HG03060 (cell line): ENCODE measurements at regions not wholly inside any gene's neighbourhood (a gene's known extent, or its start where the extent isn't known, plus 50 kb on each side); places are given as distances from the start of the nearest gene placed in this dataset.
"Not testable (repeated sequence)": the region's sequence is repeated elsewhere in the genome, so short reads cannot be mapped to it uniquely, and the experiment has no call there.

ENCODE experiments used
- ATAC-seq: cut with Tn5 transposase; IDR thresholded peaks from one replicate; pipeline ENCODE4 v1.9.1; 2021; ENCODE audit warnings: low read depth, moderate number of reproducible peaks; ENCODE audit not compliant: unreplicated experiment

DNA sequence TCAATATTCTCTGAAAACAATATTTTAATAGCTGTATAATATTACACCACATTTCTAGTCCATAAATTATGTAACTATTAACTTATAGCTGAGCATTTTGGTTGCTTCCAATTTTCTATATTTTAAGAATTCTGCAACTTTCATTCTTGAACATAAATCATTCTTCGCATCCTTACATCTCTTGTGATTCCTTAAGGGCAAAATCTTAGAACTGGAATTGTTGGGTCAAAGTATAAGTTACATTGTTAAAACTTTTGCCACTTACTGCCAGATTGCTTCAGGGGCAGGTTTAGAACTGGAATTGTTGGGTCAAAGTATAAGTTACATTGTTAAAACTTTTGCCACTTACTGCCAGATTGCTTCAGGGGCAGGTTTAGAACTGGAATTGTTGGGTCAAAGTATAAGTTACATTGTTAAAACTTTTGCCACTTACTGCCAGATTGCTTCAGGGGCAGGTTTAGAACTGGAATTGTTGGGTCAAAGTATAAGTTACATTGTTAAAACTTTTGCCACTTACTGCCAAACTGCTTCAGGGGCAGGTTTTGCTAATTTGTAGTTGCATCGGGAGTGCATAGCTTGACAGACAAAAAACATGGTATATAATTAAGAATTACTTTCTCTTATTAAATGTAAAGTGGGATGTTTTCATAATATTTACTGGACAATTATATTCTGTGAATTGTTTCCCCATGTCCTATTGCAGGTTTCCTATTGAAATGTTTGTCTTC lies 179.9 kb upstream of the OR13F1 start:
- ATAC-seq, result not testable (repeated sequence)

DNA sequence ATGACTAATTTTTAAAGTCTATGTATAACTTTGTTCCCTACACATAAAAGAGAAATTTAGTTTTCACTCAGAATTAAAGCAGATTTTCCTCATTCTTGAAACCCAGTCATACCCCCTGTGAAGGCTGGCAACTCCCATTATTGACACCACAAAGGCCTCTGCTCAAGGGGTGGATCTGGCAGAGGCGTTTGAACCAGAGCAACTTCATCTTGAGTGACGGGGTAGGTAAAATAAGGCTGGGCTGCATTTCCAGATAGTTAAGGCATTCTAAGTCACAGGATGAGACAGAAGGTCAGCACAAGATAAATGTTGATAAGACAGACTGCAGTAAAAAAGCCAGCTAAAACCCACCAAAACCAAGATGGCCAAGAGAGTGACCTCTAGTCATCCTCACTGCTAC lies 177.2 kb upstream of the OR13F1 start:
- no peak for ATAC-seq

DNA sequence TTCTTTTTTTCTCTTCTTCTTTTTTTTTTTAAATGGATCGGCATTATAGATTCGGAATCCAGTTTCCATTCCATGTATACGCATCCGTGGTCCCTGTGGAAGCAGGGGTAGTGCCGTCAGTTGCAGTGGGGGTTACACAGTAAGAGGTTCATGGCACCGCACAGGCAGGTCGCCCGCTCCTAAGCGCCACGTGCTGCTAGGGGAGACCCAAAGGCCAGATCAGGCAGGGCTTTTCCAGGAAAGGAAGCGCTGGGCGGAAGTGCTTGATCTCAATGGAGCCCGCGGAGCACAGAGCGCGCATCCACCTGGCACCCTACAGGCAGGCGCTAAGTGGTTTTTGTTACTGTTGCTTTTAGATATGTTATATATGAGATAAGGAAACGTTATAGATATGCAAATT lies 174.8 kb upstream of the OR13F1 start:
- no peak for ATAC-seq

DNA sequence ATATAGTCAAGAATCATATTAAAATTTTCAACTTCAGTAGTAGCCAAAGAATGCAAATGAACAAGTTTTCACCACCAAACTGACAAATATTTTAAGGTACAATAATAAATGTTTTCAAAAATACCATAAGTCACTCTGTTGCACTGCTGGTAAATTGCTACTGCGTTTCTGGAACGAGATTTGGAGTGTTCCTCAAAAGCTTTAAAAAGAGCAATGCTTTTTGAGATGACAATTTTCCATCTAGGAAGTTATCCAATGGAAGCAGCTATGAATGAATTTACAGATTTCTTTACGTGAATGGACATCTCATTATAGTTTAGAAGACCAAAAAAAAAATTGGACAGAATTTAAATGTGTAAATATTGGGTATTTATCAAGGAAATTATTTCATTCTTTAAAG lies 173.2 kb upstream of the OR13F1 start:
- ATAC-seq, result no peak

DNA sequence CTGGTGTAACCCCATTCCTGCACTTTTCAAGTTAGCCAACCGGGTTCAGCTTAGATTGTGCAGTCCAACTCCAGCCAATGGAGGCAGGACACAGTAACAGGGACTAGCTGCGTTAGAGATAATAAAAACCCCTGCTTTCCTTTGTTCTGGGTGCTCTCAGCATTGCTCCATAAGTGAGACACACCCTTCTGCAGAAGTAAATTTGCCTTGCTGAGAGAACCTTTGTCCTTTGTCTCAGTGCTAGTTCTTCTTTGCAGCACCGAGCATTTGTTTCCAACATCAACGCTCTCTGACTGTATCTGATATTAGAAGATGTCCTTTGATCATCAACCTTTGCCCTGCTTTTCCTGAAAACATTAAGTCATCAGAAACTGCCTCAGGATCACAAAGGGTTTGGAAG lies 169.5 kb upstream of the OR13F1 start:
- ATAC-seq, result no peak

DNA sequence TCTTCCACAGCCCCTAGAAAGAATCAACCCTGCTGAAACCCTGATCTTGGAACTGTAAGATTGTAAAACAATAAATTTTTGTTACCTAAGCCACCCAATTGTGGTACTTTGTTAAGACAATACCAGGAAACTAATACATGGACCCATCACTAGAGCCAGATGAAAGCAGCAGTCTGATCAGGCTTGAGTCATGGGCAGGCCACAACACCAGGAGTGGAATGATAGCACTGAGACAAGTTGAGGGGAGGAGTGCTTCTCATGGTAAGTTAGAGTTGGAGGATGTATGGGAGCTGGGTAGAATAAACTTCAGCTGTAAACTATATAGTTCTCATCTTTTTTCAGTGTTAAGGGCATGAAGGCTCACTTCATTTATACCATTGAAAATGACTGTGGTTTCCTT lies 164.4 kb upstream of the OR13F1 start:
- no peak for ATAC-seq

DNA sequence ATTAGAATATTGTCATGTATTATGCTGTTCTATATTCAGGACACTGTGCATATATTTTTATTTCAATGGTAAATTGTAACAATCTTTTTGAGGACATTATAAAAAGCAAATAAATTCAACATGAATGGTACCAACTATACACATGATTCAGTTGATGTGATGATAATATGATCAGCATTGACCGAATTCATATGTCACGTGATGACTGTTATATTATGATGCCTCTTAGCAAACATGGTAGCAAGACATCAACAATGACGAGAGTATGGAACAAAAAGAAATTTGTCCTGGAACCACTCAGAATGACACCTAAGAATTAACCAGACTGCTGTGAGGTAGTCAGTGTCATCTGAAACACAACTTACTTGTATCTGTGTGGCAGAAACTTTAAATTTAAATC lies 161.5 kb upstream of the OR13F1 start:
- ATAC-seq, result no peak

DNA sequence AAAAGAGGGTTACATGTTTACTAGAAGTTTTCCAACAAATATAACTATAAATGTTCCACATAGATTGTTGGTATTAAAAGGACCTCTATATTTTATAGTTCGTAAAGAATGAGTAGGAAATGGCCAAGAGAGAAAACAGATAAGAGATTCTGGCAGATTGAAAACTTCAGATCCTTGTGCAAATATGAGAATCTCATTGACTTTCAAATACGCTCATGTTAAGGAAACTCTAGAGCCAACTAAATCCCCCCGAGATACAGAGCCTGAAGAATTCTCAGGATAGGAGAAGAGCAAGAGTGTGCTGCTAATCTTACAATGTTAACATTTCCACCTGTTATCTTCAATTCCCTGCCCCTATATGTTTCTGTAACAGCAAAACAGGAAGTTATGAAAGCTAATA lies 159.0 kb upstream of the OR13F1 start:
- ATAC-seq, result no peak

DNA sequence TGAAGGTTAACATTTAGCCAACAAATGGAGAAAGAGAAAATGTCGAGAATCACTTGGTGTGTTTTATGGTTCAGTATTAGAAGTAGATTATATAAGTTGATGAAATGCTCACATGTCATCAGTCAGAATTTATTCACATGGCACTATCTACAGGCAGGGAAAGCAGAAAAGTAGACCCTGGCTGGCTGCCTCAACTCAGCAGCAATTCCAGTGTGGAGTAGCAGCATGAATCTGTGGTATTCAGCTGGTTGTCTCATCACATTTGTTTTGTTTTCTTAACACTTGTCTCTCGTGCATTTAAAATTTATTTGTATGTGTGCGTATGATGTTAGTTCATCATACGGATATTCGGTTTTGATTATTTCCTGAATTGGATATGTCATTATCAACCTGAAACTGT lies 153.5 kb upstream of the OR13F1 start:
- ATAC-seq, result no peak

DNA sequence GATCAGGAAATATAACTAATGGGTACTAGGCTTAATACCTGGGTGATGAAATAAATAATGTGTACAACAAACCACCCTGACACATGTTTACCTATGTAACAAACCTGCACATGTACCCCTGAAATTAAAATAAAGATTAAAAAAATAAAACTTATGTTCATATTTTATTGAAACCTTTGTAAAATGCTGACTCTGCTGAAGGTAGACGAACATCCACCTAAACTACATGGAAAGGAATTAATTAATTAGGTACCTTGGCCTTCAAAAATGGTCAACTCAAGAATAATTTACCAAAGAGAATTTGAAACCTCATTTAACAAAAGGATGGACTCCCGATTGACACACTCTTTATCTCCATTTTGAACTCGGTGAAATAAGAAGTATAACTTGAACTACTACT lies 152.3 kb upstream of the OR13F1 start:
- ATAC-seq, result no peak

DNA sequence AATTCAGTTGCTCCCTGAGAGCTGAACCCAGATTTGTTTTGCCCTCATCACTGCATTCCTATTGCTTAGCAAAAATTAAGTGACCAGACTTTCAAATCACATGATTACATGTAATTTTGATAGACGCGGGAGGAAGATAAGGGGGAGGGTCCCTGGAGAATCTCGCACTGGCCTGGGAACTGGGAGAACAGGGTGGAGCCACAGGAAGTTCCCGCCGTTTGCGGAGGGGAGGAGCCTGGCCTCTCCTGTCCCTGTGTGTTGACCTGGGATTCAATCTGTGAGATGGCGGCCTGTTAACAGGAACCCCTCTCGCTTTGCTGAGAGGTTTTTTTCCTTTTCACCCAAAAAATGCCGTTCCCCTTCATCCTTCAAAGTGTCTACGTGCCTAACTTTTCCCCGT lies 142.9 kb upstream of the OR13F1 start:
- no peak for ATAC-seq

DNA sequence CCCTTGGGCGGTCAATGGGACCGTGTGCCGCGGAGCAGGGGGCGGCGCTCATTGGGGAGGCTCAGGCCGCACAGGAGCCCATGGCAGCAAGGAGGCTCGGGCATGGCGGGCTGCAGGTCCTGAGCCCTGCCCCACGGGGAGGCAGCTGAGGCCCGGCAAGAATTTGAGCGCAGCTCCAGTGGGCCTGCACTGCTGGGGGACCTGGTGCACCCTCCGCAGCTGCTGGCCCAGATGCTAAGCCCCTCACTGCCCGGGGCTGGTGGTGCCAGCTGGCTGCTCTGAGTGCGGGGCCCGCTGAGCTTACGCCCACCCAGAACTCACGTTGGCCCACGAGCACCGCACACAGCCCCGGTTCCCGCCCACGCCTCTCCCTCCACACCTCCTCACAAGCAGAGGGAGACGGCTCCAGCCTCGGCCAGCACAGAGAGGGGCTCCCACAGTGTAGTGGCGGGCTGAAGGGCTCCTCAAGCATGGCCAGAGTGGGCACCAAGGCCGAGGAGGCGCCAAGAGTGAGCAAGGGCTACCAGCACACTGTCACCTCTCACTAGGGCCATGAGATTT lies 141.1 kb upstream of the OR13F1 start:
- ATAC-seq, result no peak

DNA sequence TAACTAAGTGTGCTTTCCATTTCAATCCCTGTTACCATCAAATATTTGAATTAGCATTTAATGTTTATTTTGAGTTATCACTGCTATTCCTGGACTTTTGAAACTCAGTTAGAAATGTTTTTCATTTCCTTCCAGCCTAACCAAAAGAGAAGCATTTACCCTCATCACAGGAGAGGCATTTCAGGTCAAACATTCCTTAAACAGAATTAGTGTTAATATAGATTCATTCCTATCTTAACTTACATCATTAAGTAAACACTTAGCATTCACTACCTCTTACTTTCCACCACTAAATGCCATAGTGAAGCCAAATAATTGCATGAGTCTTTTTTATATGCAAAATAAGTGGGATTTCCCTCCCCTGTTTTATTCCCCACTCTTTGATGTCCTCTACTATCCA lies 136.6 kb upstream of the OR13F1 start:
- ATAC-seq, result no peak

DNA sequence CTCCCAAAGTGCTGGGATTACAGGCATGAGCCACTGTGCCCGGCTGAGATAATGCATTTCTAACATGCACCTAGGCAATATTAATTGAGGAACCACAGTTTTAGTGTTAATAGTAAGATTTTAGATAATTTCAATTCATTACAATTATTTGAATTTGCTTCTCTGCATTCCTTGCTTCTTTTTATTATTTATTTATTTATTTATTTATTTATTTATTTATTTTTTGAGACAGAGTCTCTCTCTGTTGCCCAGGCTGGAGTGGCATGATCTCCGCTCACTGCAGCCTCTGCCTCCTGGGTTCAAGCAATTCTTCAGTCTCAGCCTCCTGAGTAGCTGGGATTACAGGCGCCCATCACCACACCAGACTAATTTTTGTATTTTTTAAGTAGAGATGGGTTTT lies 135.7 kb upstream of the OR13F1 start:
- ATAC-seq, result not testable (repeated sequence)

DNA sequence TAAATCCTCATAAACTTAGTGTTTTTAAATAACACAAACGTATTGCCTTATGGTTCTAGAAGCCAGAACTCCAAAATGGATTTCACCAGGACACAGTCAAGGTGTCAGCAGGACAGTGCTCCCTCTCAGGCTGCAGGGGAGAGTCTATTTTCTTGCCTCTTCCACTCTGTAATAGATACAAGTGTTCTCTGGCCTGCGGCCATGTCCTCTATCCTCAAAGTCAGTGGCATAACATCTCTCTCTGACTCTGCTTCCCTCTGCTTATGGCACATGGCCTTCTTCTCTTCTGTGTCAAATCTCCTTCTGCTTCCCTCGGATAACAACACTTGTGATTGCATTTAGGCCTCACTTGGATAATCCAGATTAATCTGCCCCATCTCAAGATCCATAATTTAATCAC lies 129.4 kb upstream of the OR13F1 start:
- ATAC-seq, result no peak

DNA sequence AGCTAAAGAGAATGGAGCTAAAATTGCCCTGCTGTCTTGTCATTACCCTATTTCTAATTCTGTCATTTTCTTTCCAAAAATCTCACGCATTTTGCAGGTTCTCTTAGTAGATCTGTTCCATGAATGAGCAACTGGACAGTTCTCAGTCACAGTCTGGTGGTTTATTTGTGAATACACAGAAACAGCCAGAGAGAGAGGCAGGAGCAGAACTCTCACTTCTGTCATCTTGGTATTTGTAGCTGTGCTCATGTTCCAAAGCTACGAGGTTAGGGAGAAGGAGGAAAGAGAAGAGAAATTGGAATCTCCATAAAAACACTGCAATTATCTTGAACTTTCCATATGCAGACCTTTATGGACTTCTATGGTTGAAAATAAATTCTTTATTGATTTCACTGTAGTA lies 118.0 kb upstream of the OR13F1 start:
- ATAC-seq, result no peak

DNA sequence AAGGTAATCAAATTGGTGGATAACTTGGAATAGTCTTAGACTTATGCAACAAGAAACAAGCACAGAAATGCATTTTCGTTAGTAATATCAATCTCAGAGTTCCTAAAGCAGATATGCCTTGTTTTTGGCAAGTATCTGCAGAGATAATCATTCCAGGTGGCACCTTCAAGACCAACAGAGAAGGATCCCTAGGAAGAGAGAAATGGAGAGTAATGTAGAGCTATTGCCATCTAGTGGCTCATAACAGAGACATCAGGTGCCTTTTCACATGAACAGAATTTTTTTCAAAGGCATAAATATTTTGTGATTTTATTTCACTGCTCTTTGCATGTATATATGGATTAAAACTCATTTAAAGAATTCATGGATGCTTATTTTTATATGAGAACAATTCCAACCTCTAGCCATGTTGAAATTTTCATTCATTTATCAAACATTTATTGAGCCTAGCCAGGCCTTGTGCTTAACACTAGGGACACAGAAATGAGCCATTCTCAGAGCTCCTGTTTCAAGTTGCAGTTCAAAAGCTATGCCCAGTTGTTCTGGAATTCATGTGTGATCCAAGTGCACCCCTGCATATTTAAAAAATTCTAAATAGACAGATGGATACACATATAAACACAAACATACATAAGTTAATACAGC lies 117.5 kb upstream of the OR13F1 start:
- ATAC-seq, result peak; percentile 80

DNA sequence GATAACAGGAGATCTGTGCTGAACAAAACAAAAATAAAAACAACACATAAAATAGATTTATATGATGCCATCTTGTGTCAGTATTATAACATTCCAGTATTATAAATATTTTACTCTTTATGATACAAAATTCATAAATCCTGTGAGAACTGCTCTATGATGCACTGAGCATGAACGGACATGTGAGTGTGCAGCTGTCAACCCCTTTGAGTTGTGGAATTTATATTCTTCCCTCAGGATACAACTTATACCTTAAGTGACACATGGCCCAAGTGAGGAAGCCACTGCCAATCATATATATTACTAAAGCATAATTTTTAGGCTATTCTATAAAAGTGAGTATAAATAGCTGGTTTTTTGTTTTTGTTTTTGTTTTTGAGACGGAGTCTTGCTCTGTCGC lies 116.0 kb upstream of the OR13F1 start:
- no peak for ATAC-seq

DNA sequence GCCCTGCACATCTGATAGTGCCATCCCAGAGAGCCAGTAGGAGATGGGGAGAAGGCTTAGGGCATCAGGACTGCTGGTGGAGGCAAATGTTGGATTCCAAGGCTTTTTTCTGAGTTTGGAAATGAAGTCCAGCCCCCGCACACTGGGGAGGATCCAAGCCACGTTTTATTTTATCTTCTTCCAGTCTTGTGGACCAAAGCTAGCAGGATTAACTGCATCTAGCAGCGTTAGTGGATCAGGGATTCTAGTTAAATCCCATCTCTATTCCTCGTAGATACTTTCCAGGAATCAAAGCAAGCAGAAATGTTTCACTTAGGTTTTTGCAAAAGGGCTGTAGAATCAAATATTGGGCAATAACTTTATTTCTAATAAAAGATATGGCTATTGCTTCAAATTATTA lies 114.7 kb upstream of the OR13F1 start:
- no peak for ATAC-seq

DNA sequence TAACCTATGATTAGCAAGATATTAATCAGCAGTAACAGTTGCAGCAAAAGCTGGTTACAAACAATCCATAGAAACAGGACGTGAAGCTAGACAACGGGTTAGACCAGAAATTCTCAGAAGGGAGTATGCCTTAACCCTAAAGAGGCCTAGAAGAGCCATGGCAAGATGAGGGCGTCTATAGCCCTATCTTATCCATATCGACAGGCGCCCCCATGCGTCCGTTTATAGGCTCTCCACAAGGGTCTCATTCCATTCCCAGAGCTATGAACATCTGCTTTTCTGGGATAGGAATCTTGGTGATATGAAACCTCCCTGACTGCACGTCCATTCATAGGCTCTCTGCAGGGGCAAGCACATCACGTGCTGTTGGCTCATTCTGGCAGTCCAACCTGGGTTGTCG lies 109.2 kb upstream of the OR13F1 start:
- ATAC-seq, result not testable (repeated sequence)

DNA sequence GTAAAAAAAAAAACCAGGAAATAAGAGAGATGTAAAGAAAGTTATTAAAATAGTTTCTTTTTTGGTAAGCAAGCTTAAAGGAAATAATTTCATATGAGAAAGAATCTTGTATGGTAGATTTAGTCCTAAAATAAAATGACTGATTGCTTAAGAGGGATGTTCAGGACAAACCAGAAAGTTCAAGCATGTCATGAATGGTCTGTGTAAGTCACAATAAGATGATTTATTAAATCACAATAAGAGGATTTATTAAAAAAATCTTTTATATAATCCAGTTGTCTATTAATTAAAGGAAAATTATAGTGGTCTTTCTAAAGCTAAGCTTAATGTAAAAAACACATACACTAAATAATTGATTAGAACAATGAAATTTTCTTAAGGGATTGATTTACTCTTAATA lies 91.8 kb upstream of the OR13F1 start:
- ATAC-seq, result no peak

DNA sequence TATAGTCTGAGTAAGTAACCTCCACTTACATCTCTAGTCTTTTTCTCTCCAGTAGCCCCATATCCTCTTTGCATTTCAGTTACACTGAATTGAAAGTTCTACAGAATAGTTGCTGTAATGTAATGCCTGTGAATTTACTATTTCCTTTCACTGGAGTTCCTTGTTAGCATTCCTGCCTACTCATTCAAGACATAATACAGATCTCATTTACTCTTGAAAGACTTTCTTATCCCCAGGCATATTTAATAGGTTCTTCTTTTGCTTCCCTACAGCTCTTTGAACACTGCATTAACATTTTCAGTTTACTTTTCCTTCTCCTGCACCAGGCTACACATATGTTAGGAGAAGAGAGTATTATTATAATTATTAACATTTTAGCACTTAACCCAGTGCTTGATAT lies 87.6 kb upstream of the OR13F1 start:
- ATAC-seq, result no peak
